Tibial artery (tissue), 4 donors: ENCODE measurements at regions not wholly inside any gene's neighbourhood (a gene's known extent, or its start where the extent isn't known, plus 50 kb on each side); places are given as distances from the start of the nearest gene placed in this dataset.

Experiments
- DNase-seq, 2 donors: peaks; one replicate each; pipeline ENCODE4 v3.0.0-alpha.2; 2019
- H3K27ac ChIP-seq, 2 donors: fragments of 200-600 bp; sonication (generic) in 1 of 2; 1 replicate in 1 of 2; 2 replicates in 1 of 2; pipeline ENCODE4 v1.5.1; 2018 to 2019; ENCODE audit warnings: mild to moderate bottlenecking in 1 of 2
- H3K27me3 ChIP-seq, 2 donors: fragments of 200-600 bp; sonication (generic) in 1 of 2; one replicate each; pipeline versions ENCODE4 v1.5.1 to v1.6.0; 2016 to 2019
- H3K36me3 ChIP-seq, 3 donors: fragments of 200-600 bp; sonication (generic) in 2 of 3; one replicate each; pipeline ENCODE4 v1.5.1; 2016 to 2019; ENCODE audit warnings: mild to moderate bottlenecking in 2 of 3
- H3K4me1 ChIP-seq, 4 donors: fragments of 200-600 bp; sonication (generic) in 2 of 4; 1 replicate in 3 of 4; 2 replicates in 1 of 4; pipeline ENCODE4 v1.5.1; 2016 to 2019
- H3K4me3 ChIP-seq, 2 donors: fragments of 200-600 bp; sonication (generic) in 1 of 2; 1 replicate in 1 of 2; 2 replicates in 1 of 2; pipeline ENCODE4 v1.5.1; 2018 to 2019; ENCODE audit warnings: mild to moderate bottlenecking in 2 of 2
- H3K9me3 ChIP-seq, 3 donors: fragments of 200-600 bp; sonication (generic) in 1 of 3; one replicate each; pipeline ENCODE4 v1.5.1; 2016 to 2019
- CTCF ChIP-seq, 2 experiments: fragments of 200-600 bp in 1 of 2; fragments of 450-650 bp in 1 of 2; IDR thresholded peaks; one replicate each; pipeline ENCODE4 v1.5.1; 2017 to 2019; ENCODE audit warnings: antibody characterized with exemption in 2 of 2, mild to moderate bottlenecking in 1 of 2, moderate library complexity in 1 of 2
- intact Hi-C: fragments of 100-400 bp; cut with DNase I; formaldehyde crosslinking; loops from one replicate; pipeline ENCODE4 v1.15.0; 2023; ENCODE audit warnings: low total_unique reads

GRCh38 chr12:47388712-47389111 lies 309.0 kb upstream of the AMIGO2 start:
- no peaks in the 10 kb centered on the region for H3K27me3 ChIP-seq
- DNase-seq, result no peak
- TF ChIP-seq CTCF (IDR thresholded peaks at IDR 0.05), result no peak

GRCh38 chr12:47387994-47388393 lies 308.2 kb upstream of the AMIGO2 start:
- H3K4me1 ChIP-seq, result peaks cover 0 to 16% (median 4%) of the 10 kb centered on the region in 4 donors
- intact Hi-C loops, result no loop called here
- H3K36me3 ChIP-seq, result no peaks in the 10 kb centered on the region
- no peaks in the 10 kb centered on the region for H3K27me3 ChIP-seq
- H3K27ac ChIP-seq, result no peak overlapping the region
- no peaks in the 10 kb centered on the region for H3K9me3 ChIP-seq
- no peak overlapping the region for H3K4me3 ChIP-seq
- DNase-seq, result no peak
- TF ChIP-seq CTCF (IDR thresholded peaks at IDR 0.05), result no peak

More at GRCh38 chr12:47388712-47389111, 309.0 kb upstream of the AMIGO2 start:
- Histone ChIP-seq H3K9me3 (no peaks in the 10 kb centered on the region), H3K27ac (no peak overlapping the region), H3K4me3 (no peak overlapping the region), H3K36me3 (no peaks in the 10 kb centered on the region), H3K4me1 (peaks cover 0 to 20% (median 7%) of the 10 kb centered on the region in 4 donors)
- intact Hi-C loops, result no loop called here

- Histone ChIP-seq H3K4me1 (peaks cover 0 to 9% (median 0%) of the 10 kb centered on the region in 4 donors), H3K4me3 (no peak overlapping the region), H3K9me3 (no peaks in the 10 kb centered on the region), H3K36me3 (no peaks in the 10 kb centered on the region), H3K27me3 (no peaks in the 10 kb centered on the region), H3K27ac (no peak overlapping the region)
- no peak for TF ChIP-seq CTCF (IDR thresholded peaks at IDR 0.05)
- DNase-seq, result no peak
- intact Hi-C loops, result no loop called here
These were observed 305.9 kb upstream of the AMIGO2 start for GRCh38 chr12:47385653-47386052.

- DNase-seq, result no peak
- TF ChIP-seq CTCF (IDR thresholded peaks at IDR 0.05), result no peak
- Histone ChIP-seq H3K36me3 (no peaks in the 10 kb centered on the region), H3K4me3 (no peak overlapping the region), H3K27ac (no peak overlapping the region), H3K9me3 (no peaks in the 10 kb centered on the region), H3K4me1 (peaks cover 0 to 9% (median 0%) of the 10 kb centered on the region in 4 donors), H3K27me3 (no peaks in the 10 kb centered on the region)
- intact Hi-C loops, result no loop called here
These were observed 304.2 kb upstream of the AMIGO2 start for GRCh38 chr12:47383942-47384341.

GRCh38 chr12:47382305-47382704 lies 302.5 kb upstream of the AMIGO2 start:
- Histone ChIP-seq H3K27me3 (no peaks in the 10 kb centered on the region), H3K4me1 (peaks cover 0 to 17% (median 9%) of the 10 kb centered on the region in 4 donors), H3K9me3 (no peaks in the 10 kb centered on the region), H3K27ac (no peak overlapping the region), H3K36me3 (no peaks in the 10 kb centered on the region), H3K4me3 (no peak overlapping the region)
- intact Hi-C loops, result no loop called here
- DNase-seq, result no peak
- TF ChIP-seq CTCF (IDR thresholded peaks at IDR 0.05), result no peak

- Histone ChIP-seq H3K4me3 (no peak overlapping the region), H3K27me3 (no peaks in the 10 kb centered on the region), H3K27ac (peak overlapping the region in 1 of 2 donors; percentile 79), H3K4me1 (peaks cover 0 to 19% (median 12%) of the 10 kb centered on the region in 4 donors), H3K36me3 (no peaks in the 10 kb centered on the region), H3K9me3 (no peaks in the 10 kb centered on the region)
- DNase-seq, result no peak
- intact Hi-C loops, result loop anchor here (10.0 kb wide), 1 partner anchor 344 kb away; no protein-coding TSS in a partner anchor
- no peak for TF ChIP-seq CTCF (IDR thresholded peaks at IDR 0.05)
These were observed 299.1 kb upstream of the AMIGO2 start for GRCh38 chr12:47378907-47379306.
